SU-DHL-6 (cell line): ENCODE measurements at regions not wholly inside any gene's neighbourhood (a gene's known extent, or its start where the extent isn't known, plus 50 kb on each side); places are given as distances from the start of the nearest gene placed in this dataset.

ENCODE experiments used
- EZH2phosphoT487 ChIP-seq: fragments of 200-600 bp; sonication (generic), shearing (Covaris generic); conservative IDR thresholded peaks from 2 replicates; pipeline ENCODE4 v1.6.1; 2018; ENCODE audit warnings: mild to moderate bottlenecking, antibody characterized with exemption, low read length, moderate library complexity, mixed read lengths
- TF ChIP-seq, protein P1 (sequence below): fragments of 200-600 bp; sonication (generic); IDR thresholded peaks from one replicate; pipeline ENCODE4 v1.5.1; 2017; ENCODE audit warnings: antibody characterized with exemption, mild to moderate bottlenecking, low read length, moderate library complexity; ENCODE audit not compliant: insufficient read depth, poor library complexity, severe bottlenecking

DNA sequence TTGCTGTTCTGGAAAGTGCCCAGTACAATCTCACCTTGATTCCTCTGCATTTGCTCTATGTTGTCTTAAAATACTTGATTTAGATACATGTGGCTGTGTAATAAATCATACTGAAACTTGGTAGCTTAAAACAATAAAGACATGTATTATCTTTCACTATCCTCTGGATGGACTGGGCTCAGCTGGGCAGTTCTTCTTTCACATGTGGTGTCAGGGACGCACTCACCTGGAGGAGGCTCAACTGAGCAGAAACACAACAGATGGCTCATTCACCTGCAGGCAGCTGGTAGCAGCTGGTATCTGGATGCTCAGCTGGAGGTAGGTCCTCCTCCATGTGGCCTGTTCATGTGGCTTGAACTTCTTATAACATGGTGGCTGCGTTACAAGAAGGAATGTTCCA lies 563.8 kb upstream of the FRG1 start:
- TF ChIP-seq, protein P1, sequence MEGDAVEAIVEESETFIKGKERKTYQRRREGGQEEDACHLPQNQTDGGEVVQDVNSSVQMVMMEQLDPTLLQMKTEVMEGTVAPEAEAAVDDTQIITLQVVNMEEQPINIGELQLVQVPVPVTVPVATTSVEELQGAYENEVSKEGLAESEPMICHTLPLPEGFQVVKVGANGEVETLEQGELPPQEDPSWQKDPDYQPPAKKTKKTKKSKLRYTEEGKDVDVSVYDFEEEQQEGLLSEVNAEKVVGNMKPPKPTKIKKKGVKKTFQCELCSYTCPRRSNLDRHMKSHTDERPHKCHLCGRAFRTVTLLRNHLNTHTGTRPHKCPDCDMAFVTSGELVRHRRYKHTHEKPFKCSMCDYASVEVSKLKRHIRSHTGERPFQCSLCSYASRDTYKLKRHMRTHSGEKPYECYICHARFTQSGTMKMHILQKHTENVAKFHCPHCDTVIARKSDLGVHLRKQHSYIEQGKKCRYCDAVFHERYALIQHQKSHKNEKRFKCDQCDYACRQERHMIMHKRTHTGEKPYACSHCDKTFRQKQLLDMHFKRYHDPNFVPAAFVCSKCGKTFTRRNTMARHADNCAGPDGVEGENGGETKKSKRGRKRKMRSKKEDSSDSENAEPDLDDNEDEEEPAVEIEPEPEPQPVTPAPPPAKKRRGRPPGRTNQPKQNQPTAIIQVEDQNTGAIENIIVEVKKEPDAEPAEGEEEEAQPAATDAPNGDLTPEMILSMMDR: no peak
- TF ChIP-seq EZH2phosphoT487: no peak
